Ammon's horn (tissue), 1 donor: ENCODE measurements at regions not wholly inside any gene's neighbourhood (a gene's known extent, or its start where the extent isn't known, plus 50 kb on each side); places are given as distances from the start of the nearest gene placed in this dataset.

Experiments used
- DNase-seq: peaks from one replicate; pipeline ENCODE4 v3.0.0-alpha.2; 2016; ENCODE audit warnings: low spot score

DNA sequence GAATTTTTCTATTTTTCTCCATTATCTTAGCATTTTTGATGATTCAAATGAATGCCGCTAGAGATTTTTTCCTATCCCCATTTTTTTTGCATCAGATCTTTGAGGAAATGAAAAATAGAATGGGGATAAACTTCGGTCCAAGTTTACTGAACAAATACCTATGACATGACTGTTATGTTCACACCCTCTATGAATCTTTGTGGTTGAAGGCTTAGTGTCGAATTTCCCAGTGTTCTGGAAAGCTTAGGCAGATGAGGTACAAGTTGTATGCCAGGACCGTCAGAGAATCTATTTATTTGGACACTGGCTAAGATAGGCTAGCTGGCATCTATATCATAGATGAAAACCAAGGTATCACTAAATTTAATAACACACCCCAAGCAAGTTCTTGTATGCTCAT is 123.4 kb downstream of the SPCS3 start:
- no peak for DNase-seq

GRCh38 chr4:176443646-176444409 is 124.1 kb downstream of the SPCS3 start:
- DNase-seq: no peak

- DNase-seq: no peak
Observed at GRCh38 chr4:176444741-176445140, 125.0 kb downstream of the SPCS3 start.

- no peak for DNase-seq
Observed at GRCh38 chr4:176448761-176449160, 129.0 kb downstream of the SPCS3 start.

GRCh38 chr4:176451443-176451842 is 131.7 kb downstream of the SPCS3 start:
- peak; percentile 87 for DNase-seq

GRCh38 chr4:176453079-176453478 is 133.3 kb downstream of the SPCS3 start:
- no peak for DNase-seq

- no peak for DNase-seq
Observed at GRCh38 chr4:176453658-176454057, 133.9 kb downstream of the SPCS3 start.

- no peak for DNase-seq
Observed at GRCh38 chr4:176464748-176465147, 145.0 kb downstream of the SPCS3 start.

DNA sequence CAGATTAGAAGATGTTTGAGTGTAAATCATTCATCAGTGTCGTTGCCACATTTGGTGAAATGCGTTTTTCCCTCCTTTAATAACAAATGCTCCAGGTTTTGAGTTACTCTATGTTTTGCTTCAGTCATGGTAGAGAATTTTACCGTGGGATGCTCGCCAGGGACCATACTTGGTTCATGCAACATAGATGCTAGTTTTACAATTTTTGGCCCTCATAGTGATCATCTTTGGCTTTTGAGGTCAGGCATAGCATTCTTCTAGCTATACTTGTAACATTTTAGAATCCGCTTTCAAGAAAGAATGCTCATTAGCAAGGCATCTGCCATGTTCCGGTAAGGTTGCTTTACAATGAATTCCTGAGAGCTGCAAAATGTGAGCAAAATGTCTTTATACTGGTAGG is 147.2 kb downstream of the SPCS3 start:
- no peak for DNase-seq

GRCh38 chr4:176469546-176469945 is 149.8 kb downstream of the SPCS3 start:
- no peak for DNase-seq

GRCh38 chr4:176470671-176471070 is 150.9 kb downstream of the SPCS3 start:
- no peak for DNase-seq

DNA sequence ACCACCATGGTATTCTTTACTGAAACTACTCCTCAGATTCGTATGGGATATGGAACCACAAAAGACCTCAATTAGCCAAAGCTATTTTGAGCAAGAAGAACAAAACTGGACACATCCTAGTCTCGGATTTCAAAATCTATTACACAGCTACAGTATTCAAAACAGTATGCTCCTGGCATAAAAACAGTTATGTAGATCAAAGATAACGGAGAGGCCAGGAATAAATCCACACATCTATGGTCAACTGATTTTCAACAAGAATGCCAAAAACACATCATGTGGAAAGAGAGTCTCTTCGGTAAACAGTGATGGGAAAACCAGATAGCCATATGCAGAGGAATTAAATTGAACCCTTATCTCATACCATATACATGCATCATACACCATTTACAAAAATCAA is 155.3 kb downstream of the SPCS3 start:
- no peak for DNase-seq

- no peak for DNase-seq
Observed at GRCh38 chr4:176478076-176478475, 158.3 kb downstream of the SPCS3 start.

- DNase-seq: no peak
Observed at GRCh38 chr4:176479767-176480166, 160.0 kb downstream of the SPCS3 start.

- no peak for DNase-seq
Observed at GRCh38 chr4:176482972-176483371, 163.2 kb downstream of the SPCS3 start.

DNA sequence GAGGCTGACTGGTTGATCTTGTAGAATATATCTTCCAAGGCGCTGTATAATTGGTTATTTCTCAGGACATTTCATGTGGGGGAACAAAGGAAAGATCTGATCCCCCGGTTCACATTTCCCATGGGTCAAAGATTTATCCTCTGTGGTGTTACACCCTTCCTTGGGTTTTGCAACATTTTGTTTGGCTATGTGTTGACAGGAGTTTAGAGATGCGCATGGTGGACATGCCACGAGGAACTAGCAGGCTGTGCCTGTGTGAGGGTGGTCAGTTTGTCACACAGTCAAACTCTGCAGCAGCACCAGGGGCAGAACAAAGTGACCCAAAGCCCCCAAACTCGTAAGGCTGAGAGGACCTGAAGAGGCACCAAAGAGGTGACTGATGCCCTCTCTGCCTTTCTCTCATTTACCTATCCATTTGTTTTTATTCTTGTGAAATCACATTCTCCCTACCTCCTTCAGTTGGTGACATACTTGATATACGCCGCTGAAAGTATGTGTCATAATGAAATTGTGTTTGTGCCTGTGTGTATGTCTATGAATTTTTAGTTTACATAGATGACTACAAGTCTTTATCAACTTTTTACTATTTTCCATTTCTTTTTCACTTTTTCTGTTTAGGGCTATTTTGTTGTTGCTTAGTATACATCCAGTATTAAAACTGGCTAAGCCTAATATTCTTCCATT is 164.7 kb downstream of the SPCS3 start:
- DNase-seq: no peak

GRCh38 chr4:176489001-176489400 is 169.2 kb downstream of the SPCS3 start:
- no peak for DNase-seq

DNA sequence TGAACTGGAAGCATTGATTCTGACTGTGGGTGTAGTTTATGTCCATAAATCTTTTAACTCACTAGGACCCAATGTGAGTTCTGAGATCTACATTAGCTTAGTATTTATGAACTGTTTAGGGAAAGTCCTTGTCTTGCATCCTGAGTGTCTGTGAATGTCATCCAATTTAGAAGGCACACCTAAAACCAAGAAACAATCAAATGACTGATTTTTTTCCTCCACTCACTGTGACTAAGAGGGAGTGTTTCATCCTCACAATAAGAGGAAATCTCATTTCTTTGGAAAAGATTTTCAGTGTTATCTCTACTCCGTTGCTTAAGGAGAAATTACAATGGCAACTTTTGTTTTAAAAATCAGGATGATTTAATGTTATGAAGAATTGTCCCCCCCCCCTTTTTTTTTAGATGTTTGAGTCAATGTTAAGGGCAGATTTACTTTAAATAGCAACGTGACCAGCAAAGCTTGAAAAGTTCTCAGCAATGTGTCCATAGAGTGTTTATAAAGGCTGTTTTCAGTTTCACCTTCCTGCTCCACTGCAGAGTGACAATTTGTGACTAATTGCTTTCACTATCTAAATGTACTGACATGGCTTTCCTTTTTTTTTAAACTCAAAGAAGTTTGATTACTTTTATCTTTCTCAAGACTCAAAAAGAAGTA is 173.0 kb downstream of the SPCS3 start:
- DNase-seq: no peak

- no peak for DNase-seq
Observed at GRCh38 chr4:176498617-176499256, 179.0 kb downstream of the SPCS3 start.

- DNase-seq: no peak
Observed at GRCh38 chr4:176499518-176499917, 179.8 kb downstream of the SPCS3 start.

DNA sequence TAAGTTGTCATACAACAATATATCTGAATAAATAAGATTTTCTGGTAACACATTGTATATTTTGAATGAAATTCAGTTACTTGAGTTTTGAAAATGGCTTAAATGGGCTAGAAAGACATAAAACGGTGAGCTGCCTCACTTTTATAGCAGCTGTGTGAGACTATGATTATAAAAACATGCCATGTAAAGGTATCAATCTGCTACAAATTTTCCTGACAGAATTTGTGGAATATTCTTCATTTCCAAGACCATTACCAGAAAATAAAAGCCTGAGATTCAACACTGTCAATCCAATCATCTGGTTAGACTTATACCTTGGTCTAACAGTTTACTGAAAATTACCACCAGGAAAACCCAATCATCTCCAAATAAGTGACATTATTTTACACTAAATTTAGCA is 181.1 kb downstream of the SPCS3 start:
- no peak for DNase-seq

DNA sequence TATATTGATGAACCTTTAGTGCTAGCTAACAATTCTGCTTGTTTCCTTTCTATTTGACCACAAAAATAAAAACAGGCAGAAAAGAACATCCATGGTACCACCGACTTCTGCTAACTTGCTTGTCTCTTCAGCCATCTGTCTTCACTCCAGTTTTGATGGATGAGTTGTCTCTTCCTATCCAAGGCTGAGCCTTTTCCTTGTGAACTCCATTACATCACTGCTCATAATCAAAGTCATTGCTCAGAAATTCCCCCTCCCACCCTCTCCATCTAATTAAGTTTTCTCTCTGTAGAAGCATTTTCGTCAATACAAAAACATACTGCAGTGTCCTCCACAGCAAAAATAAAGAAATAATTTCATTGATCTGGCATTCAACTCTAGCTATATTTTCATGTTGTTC is 184.4 kb downstream of the SPCS3 start:
- no peak for DNase-seq
